ENCODE measurements at regions not wholly inside any gene's neighbourhood (a gene's known extent, or its start where the extent isn't known, plus 50 kb on each side); places are given as distances from the start of the nearest gene placed in this dataset.
"Not testable (repeated sequence)": the region's sequence is repeated elsewhere in the genome, so short reads cannot be mapped to it uniquely, and the experiment has no call there.

GRCh38 chr5:90208323-90208722 is 201.2 kb downstream of the CETN3 start:
- TF ChIP-seq CTCF (IDR thresholded peaks at IDR 0.05; ENCODE audit: insufficient read depth, low read depth, low read length); EZH2 (IDR thresholded peaks at IDR 0.05; ENCODE audit: insufficient read depth, low read length): not testable (repeated sequence)
